SH-SY5Y (cell line): ENCODE measurements at regions not wholly inside any gene's neighbourhood (a gene's known extent, or its start where the extent isn't known, plus 50 kb on each side); places are given as distances from the start of the nearest gene placed in this dataset.

Experiments used
- GATA2 ChIP-seq: IDR thresholded peaks from 2 replicates; pipeline ENCODE4 v1.6.1; 2011; ENCODE audit warnings: mild to moderate bottlenecking, low read depth, low read length
- GATA3 ChIP-seq: IDR thresholded peaks from 2 replicates; pipeline ENCODE4 v1.6.1; 2011; ENCODE audit warnings: low read depth, mild to moderate bottlenecking, low read length, moderate library complexity

DNA sequence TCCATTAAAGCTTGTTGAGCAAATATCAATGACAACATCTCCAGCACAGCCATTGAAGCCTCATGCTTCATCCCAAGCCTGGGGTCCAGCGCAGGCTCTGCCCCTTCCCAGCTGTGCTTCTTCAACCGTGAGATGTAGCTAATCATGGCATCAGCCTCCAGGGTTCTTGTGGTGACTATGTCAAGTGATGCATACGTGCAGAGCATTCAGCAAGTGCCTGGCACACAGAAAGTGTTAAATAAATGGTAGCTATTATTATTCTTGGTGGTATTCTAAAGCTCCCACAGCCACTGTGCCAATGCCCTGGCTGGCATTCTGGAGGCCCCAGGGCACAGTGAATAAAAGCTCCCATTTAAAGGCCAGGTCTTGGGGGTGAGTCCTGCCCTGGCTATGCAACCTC lies 146.6 kb downstream of the WDR11 start:
- TF ChIP-seq GATA2, result peak; percentile 78
- peak; percentile 26; the same call in 1 of the 2 replicates for TF ChIP-seq GATA3

DNA sequence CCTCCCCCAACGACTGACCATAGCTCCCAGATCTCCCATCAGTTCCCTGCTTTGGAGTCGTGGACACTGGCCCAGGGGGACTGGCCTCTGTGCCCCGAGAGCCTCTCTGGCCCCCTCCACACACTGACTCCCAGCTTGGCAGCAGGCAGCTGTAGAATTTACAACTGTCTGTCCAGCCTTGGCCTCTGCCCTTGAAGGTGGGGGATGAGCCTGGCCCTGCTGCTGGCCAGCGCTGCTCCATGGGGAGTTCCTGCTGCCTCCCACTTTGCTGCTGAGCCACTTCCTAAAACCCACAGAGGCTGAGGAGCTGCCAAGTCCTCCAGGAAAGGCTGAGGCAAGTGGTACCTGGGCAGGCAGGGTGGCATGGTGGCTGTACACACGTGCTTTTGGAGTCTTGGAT lies 147.1 kb downstream of the WDR11 start:
- TF ChIP-seq GATA3 (no peak), GATA2 (no peak)

DNA sequence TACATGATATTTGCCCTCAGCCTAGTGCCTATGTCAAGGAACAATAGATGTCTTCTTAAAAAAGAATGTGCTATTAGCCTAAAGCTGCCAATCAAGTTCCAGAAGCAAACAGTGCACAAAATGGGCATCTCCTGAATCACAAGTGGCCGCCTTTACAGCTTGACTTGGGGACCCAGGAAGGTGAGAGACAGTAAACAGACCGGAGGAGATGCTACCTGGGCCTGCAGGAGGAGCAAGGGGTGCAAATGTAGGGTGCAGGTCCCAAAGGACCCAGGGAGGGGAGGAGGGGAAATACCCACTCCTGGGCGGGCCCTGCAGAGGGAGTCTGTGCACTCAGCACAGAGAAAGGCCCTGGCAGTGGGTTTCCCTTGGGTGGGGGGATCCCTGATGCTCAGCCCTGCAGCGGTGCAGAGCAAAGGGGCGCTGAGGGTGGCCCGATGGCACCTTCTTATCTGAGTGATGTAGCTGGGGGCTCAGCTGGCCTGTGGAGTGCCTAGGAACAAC lies 147.7 kb downstream of the WDR11 start:
- TF ChIP-seq GATA2 (no peak), GATA3 (no peak)

DNA sequence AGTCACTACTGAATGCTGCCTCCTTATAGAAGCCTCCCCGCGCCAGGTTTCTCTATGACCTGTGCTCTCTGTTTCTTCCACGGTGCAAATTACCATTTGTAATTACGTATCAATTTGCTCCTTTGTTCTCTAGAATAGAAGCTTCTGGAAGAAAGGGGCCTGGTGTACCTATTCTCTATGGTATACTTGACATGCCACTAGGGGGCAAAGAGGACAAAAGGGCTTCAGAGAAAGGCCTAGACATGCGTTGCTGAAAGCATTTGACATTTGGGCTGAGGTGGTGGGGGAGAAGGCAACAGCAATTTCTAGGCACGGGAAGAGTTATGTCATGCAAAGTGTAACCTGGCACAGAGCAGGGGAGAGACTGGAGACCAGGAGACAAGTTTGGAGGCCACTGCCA lies 148.7 kb downstream of the WDR11 start:
- TF ChIP-seq GATA2 (no peak), GATA3 (no peak)

DNA sequence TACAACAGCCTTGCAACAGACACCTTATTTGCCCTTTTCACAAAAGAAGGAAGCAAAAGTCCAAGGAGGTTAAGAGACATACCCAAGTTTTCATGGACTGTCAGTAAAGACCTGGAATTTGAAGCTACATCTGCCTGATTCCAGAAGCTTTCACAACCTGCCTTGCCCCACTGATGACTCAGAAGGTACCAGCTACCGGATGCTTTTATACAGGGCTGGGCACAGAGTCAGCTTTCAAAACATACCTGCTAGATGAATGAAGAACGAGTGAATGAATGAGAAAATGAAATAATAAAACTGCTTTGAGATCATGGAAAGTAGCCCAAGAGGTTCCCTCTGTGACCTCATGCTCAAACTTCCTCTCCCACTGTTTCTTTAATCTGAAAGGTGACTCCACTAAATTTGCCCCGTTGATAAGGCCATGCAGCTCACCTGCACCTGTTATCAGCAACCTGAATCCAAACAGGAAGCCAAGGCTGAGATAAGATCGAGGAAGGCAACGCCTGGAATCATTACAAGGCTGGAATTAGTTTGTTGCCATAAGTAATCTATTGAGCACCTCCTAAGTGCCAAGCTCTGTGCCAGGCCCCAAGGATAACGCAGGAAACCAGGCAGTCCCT lies 151.5 kb downstream of the WDR11 start:
- TF ChIP-seq GATA2 (no peak), GATA3 (no peak)

DNA sequence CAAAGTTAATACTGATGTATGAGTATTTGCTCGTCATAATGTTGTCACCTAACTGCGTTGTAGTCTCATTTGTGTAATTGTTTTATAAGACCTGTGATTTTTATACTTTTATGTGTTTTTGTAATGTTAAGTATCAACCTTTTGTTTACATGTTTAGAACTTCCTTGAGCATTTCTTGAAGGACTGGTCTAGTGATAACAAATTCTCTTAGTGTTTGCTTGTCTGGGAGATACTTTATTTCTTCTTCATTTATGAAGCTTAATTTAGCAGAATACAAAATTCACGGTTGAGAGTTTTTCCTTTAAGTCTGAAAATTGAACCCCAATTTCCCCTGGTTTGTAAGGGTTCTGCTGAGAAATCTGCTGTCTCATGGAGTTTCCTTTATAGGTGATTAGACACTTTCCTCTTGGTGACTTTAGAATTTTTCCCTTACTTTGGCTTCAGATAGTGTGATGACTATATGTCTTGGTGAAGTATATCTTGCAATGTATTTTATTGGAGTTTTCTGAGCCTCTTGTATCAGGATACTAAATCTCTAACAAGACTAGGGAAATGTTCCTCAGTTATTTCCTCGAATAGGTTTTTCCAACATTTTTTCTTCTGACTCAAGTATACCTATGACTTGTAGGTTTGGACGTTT lies 154.9 kb downstream of the WDR11 start:
- TF ChIP-seq GATA2 (no peak), GATA3 (no peak)

DNA sequence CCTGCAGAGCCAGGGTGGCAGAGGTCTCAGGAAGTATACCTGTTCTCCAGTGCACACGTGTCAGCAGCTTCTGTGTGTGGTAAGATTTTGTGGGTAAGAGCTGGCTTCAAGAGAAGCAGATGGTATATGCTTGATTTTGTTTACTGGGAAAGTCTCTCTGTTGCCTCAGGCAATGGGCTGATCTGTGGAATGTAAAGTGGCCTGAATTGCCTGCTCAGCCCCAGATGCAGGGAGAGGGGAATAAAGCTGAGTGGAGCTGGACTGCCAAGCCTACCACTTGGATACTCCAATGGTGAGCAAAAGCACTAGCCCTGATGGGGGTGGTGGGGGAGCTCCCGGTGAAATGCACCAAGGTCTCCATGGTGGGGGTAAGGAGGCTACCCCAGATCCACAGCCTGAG lies 156.1 kb downstream of the WDR11 start:
- TF ChIP-seq GATA3 (no peak), GATA2 (no peak)

DNA sequence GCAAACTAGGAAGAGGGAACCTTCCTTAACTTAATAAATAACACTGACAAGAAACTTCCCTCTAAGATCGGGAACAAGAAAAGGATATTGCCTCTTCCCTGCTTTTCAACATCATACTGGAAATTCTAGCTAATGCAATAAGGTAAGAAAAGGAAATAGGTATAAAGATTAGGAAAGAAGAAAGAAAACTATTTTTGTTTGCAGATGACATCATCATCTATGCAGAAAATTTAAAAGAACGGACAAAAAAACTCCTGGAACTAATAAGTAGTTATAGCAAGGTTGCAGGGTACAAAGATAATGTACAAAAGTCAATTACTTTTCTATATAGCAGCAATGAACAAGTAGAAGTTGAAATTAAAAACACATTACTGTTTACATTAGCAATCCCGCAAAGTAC lies 164.8 kb downstream of the WDR11 start:
- TF ChIP-seq GATA3, result no peak
- TF ChIP-seq GATA2, result no peak

DNA sequence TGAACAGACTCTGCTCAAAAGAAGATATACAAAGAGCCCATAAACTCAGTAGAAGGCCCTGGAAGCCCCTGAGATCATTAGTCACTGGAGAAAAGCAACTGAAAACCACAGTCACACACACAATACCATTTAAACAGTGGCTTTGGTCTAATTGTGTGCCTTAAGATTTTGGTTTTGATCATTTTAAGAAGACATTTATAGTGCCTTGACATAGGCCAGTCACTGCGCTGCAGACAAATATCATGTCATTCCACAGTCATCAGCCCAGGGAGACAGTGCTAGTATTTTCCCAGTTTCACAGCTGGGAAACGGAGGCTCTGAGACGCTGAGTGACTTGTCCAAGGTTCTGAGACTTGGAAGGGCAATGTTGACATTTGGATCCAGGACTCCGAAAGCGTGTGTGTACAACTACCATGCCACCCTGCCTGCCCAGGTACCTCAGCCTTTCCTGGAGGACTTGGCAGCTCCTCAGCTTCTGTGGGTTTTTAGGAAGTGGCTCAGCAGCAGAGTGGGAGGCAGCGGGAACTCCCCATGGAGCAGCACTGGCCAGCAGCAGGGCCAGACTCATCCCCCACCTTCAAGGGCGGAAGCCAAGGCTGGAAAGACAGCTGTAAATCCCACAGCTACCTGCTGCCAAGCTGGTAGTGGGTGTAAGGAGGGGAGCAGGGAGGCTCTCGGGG lies 173.9 kb downstream of the WDR11 start:
- TF ChIP-seq GATA3 (no peak), GATA2 (no peak)

DNA sequence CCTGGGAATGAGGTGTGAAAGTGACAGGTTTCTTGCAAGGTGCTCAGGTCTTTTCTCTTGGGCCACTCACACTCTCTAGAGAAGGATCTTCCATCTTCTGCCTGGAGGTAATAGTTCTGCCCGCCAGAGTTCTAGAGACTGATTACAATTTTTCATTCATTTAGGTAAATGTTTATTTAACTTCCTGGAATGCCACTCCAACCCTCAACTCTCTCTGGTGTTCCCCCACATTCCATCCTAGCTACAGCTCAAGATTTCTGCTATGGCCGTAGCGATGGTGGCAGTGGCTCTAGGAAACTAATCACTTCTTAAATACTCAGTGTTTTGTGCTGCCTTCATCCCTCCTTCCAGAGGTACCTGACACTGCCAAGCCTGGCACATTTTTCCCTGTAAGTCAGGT lies 174.6 kb downstream of the WDR11 start:
- TF ChIP-seq GATA2 (no peak), GATA3 (no peak)

DNA sequence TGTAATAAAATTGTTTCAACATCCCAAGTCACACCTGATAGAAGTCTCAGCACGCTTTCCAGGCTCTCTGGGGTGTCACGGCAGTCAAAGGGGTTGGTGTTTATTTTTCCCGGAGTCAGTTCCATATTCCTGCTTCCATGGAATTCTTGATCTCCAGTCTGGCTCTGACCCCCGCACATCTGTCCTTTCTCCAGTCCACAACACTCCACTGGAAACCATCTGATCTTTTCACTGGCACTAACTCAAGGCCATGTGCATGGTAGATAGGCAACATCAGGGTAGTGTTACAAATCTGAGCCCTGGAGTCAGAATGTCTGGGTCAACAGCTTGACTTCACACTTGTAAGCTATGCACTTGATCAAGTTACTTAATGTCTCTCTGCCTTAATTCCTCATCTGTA lies 176.2 kb downstream of the WDR11 start:
- TF ChIP-seq GATA3 (no peak), GATA2 (no peak)

DNA sequence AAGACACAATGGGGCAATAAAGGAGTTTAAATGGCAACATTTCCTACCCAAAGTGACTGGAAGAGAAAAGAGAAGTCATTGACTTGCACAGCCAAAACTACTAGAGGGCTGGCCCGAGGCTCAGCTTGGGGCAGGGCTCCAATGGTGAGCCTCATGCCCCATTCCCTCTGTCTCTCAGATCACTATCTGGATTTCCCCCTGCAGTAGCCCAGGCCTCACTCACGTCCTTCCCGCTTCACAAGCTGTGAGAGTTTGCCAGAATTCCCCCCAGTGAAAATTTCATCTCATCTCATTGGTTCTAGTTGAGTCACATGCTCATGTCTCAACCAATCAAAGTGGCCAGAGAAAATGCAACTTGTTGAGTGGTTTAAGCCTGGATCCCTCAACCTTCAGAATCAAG lies 181.3 kb downstream of the WDR11 start:
- TF ChIP-seq GATA3, result no peak
- TF ChIP-seq GATA2, result no peak

DNA sequence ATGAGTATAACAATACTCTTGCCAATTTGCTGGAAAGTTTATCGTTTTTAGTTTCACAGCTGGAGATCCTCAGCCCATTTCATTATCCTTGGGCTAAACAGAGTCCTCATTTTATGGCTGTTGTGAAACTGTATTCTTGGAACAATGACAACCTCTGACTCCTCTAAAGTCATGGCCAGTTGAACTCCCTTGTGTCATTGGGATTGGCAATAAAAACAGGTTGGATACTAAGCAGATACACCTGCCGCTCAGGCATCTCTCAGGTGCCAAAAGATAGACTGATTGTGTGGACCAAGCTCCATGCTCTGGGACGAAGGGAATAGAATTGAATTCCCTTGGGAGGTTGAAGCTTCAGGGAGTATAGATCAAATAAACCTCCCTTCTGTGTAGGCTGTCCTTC lies 182.2 kb downstream of the WDR11 start:
- no peak for TF ChIP-seq GATA3
- TF ChIP-seq GATA2, result no peak

DNA sequence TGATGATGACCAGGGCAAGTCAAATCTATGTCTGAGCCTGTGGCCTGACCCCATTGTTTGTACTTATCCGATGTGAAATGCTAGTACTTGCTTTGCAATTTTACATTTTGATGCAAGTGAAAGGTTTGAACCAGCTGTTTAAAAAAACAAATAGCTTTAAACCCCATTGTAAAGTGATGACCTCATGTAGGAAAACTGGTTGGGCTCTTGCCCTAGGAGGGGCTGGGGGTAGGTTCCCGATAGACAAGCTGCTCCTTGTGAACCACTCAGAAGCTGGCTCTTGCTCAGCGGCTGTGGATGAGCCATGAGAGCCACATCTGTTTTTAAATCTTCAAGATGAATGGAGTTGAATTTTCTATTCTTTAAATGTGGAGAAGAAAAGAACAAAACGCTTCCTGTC lies 185.3 kb downstream of the WDR11 start:
- TF ChIP-seq GATA2 (no peak), GATA3 (no peak)

DNA sequence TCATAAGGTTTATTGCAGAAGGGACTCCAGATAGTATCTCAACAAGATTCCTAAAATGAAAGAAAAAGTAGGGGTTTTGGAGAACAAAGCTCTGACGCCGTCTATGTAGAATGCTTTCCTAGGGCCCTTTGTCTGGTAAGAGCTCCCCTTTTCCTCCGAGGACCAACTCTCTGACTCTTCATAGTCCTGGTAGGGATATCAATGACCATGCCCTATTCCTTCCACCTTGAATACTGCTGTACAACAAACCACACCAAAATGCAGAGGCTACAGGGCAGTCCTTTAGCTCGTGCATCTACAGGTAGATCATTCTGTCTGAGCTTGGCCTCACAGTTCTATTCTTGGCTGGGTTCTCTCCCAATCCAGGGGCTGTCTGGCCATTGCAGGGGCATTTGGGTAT lies 190.3 kb downstream of the WDR11 start:
- TF ChIP-seq GATA2, result no peak
- no peak for TF ChIP-seq GATA3
